Stomach (tissue), 8 donors: ENCODE measurements at regions not wholly inside any gene's neighbourhood (a gene's known extent, or its start where the extent isn't known, plus 50 kb on each side); places are given as distances from the start of the nearest gene placed in this dataset.

Source experiments
- DNase-seq, 2 donors: peaks; one replicate each; pipeline versions ENCODE4 v3.0.0 to v3.0.0-alpha.2; 2013 to 2019
- H3K27ac ChIP-seq, 5 donors: fragments of 200-600 bp in 4 of 5; sonication (generic) in 4 of 5; one replicate each; pipeline ENCODE4 v1.5.1; 2013 to 2019; ENCODE audit warnings: mild to moderate bottlenecking in 1 of 5, moderate library complexity in 1 of 5
- H3K27me3 ChIP-seq, 3 donors: fragments of 200-600 bp; sonication (generic); one replicate each; pipeline ENCODE4 v1.5.1; 2017 to 2019; ENCODE audit warnings: mixed run types in 1 of 3
- H3K36me3 ChIP-seq, 4 donors: fragments of 200-600 bp; sonication (generic); 1 replicate in 3 of 4; 2 replicates in 1 of 4; pipeline ENCODE4 v1.5.1; 2016 to 2019
- H3K4me1 ChIP-seq, 4 donors: fragments of 200-600 bp; sonication (generic); one replicate each; pipeline ENCODE4 v1.5.1; 2016 to 2019
- H3K4me3 ChIP-seq, 4 donors: fragments of 200-600 bp; sonication (generic) in 3 of 4; one replicate each; pipeline ENCODE4 v1.5.1; 2016 to 2019; ENCODE audit warnings: mild to moderate bottlenecking in 1 of 4
- H3K9me3 ChIP-seq, 4 donors: fragments of 200-600 bp; sonication (generic); one replicate each; pipeline ENCODE4 v1.5.1; 2016 to 2019
- CTCF ChIP-seq, 7 experiments: fragments of 450-650 bp in 4 of 7; fragments of 200-600 bp in 3 of 7; sonication (generic) in 3 of 7; IDR thresholded peaks; one replicate each; pipeline ENCODE4 v1.5.1; 2016 to 2019; ENCODE audit warnings: antibody characterized with exemption in 7 of 7, control low read depth in 2 of 7, mild to moderate bottlenecking in 1 of 7
- EP300 ChIP-seq: sonication (generic); formaldehyde crosslinking; IDR thresholded peaks from one replicate; pipeline ENCODE4 v1.6.1; 2017; ENCODE audit warnings: antibody characterized with exemption
- POLR2A ChIP-seq, 4 donors: fragments of 450-650 bp; IDR thresholded peaks; one replicate each; pipeline ENCODE4 v1.6.1; 2016; ENCODE audit warnings: antibody characterized with exemption in 4 of 4, control low read depth in 2 of 4, mild to moderate bottlenecking in 1 of 4, moderate library complexity in 1 of 4
- POLR2AphosphoS5 ChIP-seq, 3 donors: sonication (generic); formaldehyde crosslinking; IDR thresholded peaks; one replicate each; pipeline ENCODE4 v1.6.1; 2016; ENCODE audit warnings: antibody characterized with exemption in 3 of 3
- WGBS, 5 donors: extraction: QIAGEN DNeasy Blood & Tissue Kit in 3 of 5; methylation state at CpG; one replicate each; pipeline versions ENCODE4 v1.1.5 to v1.1.7; 2013 to 2018; 5-methylcytosine and 5-hydroxymethylcytosine counted together
- intact Hi-C: fragments of 100-400 bp; cut with DNase I; formaldehyde crosslinking; loops from one replicate; pipeline ENCODE4 v1.15.1; 2023; ENCODE audit warnings: low total_unique reads
- donor health status: healthy with polysubstance abuse.
- donor health status: Bipolar disorder and iron deficiency.
- donor health status: healthy.

- H3K4me1 ChIP-seq = no peaks in the 10 kb centered on the region
- no peak for DNase-seq
- no peak for TF ChIP-seq POLR2AphosphoS5 (IDR thresholded peaks at IDR 0.05)
- no peak for TF ChIP-seq EP300
- TF ChIP-seq POLR2A (IDR thresholded peaks at IDR 0.05) = no peak
- no peak for TF ChIP-seq CTCF (IDR thresholded peaks at IDR 0.05)
- intact Hi-C loops = no loop called here
- H3K27ac ChIP-seq = no peak overlapping the region
- H3K9me3 ChIP-seq = no peaks in the 10 kb centered on the region
- H3K4me3 ChIP-seq = no peak overlapping the region
- no peaks in the 10 kb centered on the region for H3K36me3 ChIP-seq
- WGBS, 5 donors = 89 to 96% (median 92%) methylated on average over 3 of the region's 3 CpGs
- H3K27me3 ChIP-seq = peaks cover 0 to 5% (median 0%) of the 10 kb centered on the region in 3 donors
Measured at GRCh38 chr2:12950174-12950573, 233.4 kb downstream of the TRIB2 start.

GRCh38 chr2:12950957-12951656 is 234.4 kb downstream of the TRIB2 start:
- TF ChIP-seq EP300 (no peak), POLR2A (IDR thresholded peaks at IDR 0.05) (no peak), POLR2AphosphoS5 (IDR thresholded peaks at IDR 0.05) (no peak), CTCF (IDR thresholded peaks at IDR 0.05) (no peak)
- Histone ChIP-seq H3K4me1 (no peaks in the 10 kb centered on the region), H3K27ac (no peak overlapping the region), H3K9me3 (no peaks in the 10 kb centered on the region), H3K4me3 (no peak overlapping the region), H3K27me3 (peaks cover 0 to 5% (median 0%) of the 10 kb centered on the region in 3 donors), H3K36me3 (no peaks in the 10 kb centered on the region)
- DNase-seq = no peak
- intact Hi-C loops = no loop called here
- 55 to 68% (median 63%) methylated on average over 8 of the region's 8 CpGs for WGBS, 5 donors

DNA sequence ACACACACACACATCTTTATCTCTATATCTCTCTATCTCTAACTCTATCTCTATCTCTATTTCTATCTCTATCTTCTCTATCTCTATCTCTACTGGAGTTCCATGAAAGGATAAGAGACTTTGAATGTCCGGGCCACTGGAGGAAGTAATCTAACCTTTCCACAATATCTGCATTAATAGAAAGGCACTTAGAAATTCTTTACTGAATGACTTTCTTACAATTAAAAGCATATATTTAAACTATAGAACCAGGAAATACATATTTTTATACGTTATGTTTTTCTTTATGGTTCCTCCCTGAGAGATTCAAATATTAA is 234.9 kb downstream of the TRIB2 start:
- TF ChIP-seq POLR2AphosphoS5 (IDR thresholded peaks at IDR 0.05) (no peak), CTCF (IDR thresholded peaks at IDR 0.05) (no peak), POLR2A (IDR thresholded peaks at IDR 0.05) (no peak), EP300 (no peak)
- intact Hi-C loops = no loop called here
- no peak overlapping the region for H3K27ac ChIP-seq
- no peaks in the 10 kb centered on the region for H3K36me3 ChIP-seq
- peaks cover 0 to 5% (median 0%) of the 10 kb centered on the region in 3 donors for H3K27me3 ChIP-seq
- no peak for DNase-seq
- H3K9me3 ChIP-seq = no peaks in the 10 kb centered on the region
- no peaks in the 10 kb centered on the region for H3K4me1 ChIP-seq
- WGBS, 5 donors = 48 to 59% (median 55%) methylated on average over 2 of the region's 2 CpGs
- H3K4me3 ChIP-seq = no peak overlapping the region

DNA sequence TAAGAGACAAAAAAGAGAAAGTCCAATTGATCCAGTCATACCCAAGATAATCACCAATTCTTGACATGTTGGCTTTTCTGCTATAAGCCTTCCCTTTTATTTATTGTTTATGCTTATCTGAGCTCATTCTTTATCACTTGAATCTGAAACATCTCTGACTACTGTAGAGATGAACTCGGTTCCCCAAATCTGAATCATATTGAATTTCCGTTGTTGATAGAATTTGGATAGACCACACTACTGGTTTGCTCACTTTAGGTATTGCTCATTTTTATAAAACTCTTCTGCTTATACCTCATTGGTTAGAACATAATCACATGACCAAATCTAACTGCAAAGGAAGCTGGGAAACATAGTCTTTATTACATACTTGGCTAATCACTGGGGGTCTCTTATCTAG is 236.9 kb downstream of the TRIB2 start:
- intact Hi-C loops = no loop called here

More for the DNA sequence above, 236.9 kb downstream of the TRIB2 start:
- no peak for DNase-seq
- peaks cover 0 to 5% (median 0%) of the 10 kb centered on the region in 3 donors for H3K27me3 ChIP-seq
- no peaks in the 10 kb centered on the region for H3K9me3 ChIP-seq
- H3K4me3 ChIP-seq = no peak overlapping the region
- TF ChIP-seq EP300 (no peak), POLR2AphosphoS5 (IDR thresholded peaks at IDR 0.05) (no peak), CTCF (IDR thresholded peaks at IDR 0.05) (no peak), POLR2A (IDR thresholded peaks at IDR 0.05) (no peak)
- WGBS, 5 donors = 88 to 94% (median 90%) methylated on average over 2 of the region's 2 CpGs
- H3K4me1 ChIP-seq = no peaks in the 10 kb centered on the region
- H3K27ac ChIP-seq = no peak overlapping the region
- H3K36me3 ChIP-seq = no peaks in the 10 kb centered on the region
